ENCODE measurements at regions not wholly inside any gene's neighbourhood (a gene's known extent, or its start where the extent isn't known, plus 50 kb on each side); places are given as distances from the start of the nearest gene placed in this dataset.
"Not testable (repeated sequence)": the region's sequence is repeated elsewhere in the genome, so short reads cannot be mapped to it uniquely, and the experiment has no call there.

DNA sequence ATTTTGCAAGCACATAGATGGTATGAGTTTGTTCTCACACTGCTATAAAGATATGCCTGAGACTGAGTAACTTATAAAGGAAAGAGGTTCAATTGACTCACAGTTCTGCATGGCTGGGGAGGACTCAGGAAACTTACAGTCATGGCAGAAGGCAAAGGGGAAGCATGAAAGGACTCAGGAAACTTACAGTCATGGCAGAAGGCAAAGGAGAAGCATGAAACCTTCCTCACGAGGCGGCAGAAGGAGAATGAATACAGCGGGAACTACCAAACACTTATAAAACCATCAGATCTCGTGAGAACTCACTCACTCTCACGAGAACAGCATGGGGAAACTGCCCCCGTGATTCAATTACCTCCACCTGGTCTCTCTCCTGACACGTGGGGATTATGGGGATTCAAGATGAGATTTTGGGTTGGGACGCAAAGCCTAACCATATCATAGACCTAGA lies 101.9 kb upstream of the NCOR2 start:
- not testable (repeated sequence) for DNase-seq

GRCh38 chr12:124668602-124669001 lies 101.2 kb upstream of the NCOR2 start:
- no peak for DNase-seq

DNA sequence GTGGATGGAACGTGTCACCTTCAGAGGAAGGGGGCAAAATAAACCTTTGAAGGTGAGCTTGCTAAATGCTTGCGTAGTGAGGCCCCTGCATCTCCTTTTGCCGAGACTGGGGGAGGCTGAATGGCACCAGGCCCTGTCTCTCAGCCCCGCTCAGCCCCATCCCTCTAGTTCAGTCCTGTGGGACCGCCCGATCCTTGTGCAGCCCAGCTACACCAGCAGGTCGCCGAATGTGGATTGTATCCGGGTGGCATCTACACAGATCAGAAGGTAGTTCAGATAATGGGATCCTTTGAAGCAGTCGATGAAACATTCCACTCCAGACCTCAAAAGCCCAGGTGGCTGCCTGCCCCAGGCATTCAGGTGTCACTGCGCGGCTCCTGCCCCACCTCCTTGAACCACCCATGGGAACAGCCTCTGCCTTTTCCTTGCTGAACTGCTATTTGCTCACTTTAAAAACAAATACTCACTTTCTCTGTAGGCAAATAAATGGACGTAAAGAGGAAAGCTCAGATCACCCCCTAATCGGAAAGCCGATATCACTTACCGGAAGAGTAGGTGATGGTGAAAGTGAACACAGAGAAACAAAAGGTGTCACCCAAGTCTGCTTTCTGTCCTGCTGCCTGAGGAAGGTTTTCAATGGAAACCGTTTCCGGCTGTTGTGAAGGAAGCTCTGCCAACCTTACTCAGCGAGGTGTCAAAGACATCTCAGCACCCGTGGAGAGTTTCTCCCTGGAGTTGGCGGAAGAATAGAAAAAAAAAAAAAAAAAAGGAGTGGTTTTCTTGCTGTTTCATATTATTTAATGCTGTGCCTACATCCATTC lies 100.3 kb upstream of the NCOR2 start:
- DNase-seq, result no peak

DNA sequence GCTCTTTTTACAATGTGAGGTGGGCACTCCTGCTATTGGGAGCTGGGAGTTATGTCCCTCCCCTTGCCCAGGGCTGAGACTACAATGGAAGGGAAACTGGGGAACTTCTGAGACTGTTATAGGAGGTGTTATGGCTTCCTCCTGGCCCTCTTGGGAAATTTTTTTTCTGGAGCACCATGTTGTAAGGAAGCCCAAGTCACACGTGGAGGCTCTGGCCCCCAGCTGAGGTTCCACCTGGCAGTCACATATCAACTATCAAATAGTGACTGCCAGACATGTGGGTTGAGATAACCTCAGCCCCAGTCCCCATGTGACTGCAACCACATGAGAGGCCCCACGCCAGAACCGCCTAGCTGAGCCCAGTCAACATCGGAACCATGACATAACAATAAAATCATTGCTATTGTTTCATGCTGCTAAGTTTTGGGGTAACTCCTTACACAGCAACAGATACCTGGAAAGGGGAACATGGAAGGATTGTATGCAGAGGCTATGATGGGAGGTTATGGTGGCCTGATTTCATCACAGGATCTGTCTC lies 99.4 kb upstream of the NCOR2 start:
- no peak for DNase-seq

GRCh38 chr12:124665511-124665910 lies 98.1 kb upstream of the NCOR2 start:
- DNase-seq, result no peak

DNA sequence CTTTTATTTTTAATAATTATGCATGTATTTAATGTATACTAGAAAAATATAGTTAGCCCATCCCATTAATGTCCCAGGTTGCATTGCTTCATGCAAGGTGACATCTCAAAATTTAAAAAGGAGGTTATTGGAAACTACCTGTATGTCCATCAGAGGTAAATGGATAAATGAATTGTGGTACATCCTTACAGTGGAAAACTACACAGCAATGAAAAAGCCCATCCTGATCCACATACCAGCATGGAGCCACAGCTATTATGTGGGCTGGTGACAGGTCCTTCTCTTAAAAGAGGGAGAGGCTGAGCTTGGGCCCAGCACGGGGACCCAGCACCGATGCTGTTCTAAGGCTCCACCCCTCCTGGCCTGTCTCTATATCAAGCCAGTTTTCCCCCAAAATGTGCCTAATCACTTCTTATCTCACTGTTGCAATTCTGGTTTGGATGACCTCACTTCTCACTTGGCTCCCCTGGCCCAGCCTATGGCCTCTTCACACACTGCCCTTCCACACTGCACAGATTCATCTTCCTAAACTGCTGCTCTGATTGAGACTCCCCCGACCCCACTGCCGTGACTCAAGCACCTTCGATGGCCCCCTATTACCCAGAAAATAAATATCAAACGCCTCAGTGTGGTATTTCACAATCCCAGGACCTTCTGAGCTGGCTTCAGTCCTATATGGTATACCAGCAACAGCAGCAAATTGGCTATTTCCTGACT lies 97.1 kb upstream of the NCOR2 start:
- DNase-seq, result no peak

GRCh38 chr12:124663771-124664366 lies 96.5 kb upstream of the NCOR2 start:
- DNase-seq, result no peak

DNA sequence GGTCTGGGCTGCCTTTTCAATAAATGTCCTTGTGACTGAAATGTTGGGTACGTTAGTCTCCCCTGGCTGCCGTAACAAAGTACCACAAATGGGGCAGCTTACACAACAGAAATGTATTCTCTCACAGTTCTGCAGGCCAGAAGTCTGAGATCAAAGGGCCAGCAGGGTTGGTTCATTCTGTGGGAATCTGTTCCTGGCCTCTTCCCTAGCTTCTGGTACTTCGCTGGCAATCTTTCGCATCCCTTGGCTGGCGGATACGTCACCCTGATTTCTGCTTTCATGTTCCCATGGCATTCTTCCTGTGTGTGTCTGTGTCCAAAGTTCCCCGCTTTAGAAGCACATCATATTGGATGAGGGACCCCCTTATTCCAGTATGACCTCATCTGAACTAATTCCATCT lies 95.8 kb upstream of the NCOR2 start:
- no peak for DNase-seq

DNA sequence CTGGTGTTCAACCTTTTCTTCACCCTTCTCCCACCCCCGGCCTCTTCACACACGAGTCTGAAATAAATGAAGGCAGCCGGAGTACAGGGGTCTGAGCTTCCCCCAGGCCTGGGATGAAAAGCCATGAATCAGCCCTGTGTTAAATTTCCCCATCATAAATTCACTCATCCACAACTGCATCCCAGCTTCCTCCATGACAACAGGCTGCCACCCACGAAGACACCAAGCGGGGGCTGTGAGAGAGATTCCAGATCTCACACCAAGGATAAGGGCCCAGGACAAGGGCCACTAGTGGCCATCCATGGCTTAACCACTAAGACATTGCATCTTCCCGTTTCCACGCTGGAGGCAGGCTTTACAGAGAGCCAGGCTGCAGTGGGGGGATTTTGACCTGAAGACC lies 93.9 kb upstream of the NCOR2 start:
- no peak for DNase-seq

- DNase-seq, result no peak
These were observed 93.4 kb upstream of the NCOR2 start for GRCh38 chr12:124660851-124661250.

DNA sequence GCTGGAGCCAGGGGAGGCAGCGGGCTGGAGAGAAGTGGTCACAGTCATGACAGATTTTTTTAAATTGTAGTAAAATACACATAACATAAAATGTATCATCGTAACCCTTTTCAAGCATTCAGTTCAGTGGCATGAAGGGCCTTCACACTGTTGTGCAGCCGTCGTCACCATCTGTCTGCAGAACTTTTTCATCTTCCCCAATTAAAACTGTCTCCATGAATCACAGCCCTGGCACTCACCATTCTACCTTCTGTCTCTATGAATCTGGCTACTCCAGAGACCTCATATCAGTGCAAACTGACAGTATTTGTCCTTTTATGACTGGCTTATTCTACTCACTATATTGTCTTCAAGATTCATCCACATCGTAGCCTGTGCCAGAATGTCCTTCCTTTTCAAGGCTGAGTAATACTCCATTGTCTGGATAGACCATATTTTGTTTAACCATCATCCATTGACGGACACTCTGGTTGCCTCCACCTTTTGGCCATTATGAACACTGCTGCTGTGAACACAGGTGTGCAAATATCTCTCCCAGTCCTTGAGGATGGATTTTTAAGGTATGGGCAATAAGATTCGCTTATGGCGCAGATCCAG lies 91.5 kb upstream of the NCOR2 start:
- DNase-seq, result no peak

DNA sequence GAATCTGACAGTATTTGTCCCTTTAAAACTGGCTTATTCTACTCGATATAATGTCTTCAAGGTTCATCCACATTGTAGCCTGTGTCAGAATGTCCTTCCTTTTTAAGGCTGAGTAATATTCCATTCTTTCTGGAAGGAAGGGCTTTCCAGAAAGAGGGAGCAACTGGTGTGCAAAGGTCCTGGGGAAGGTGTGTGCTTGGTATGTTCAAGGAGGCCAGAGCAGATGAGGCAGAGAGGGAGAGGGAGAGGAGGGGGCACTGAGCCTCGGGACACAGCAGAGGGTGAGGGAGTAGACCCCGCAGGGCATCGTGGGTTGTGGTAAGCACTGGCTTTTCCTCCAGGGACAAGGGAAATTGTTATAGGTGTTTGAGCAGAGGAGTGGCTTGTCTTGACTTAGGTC lies 90.9 kb upstream of the NCOR2 start:
- no peak for DNase-seq

DNA sequence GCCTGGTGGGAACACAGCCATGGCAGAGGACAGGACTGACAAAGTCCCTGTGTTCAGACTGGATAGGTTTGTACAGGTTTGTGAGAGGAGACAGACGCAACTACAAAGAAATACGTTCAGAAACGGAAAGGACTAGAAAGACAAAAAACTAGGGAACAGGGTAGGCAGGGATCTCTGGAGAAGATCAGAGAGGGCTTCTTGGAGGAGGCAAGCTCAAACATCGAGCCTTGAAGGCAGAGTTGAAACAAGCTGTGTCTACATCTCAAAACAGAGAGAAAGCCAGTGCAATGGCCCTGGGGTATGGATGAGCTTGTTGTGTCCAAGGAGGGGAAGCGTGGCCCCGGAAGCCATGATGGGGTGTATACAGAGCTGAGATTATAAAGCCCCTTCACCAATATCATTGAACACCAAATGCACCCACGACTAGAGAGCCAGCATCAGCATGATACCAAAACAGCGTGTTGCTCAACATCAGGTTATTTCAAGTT lies 89.6 kb upstream of the NCOR2 start:
- no peak for DNase-seq

DNA sequence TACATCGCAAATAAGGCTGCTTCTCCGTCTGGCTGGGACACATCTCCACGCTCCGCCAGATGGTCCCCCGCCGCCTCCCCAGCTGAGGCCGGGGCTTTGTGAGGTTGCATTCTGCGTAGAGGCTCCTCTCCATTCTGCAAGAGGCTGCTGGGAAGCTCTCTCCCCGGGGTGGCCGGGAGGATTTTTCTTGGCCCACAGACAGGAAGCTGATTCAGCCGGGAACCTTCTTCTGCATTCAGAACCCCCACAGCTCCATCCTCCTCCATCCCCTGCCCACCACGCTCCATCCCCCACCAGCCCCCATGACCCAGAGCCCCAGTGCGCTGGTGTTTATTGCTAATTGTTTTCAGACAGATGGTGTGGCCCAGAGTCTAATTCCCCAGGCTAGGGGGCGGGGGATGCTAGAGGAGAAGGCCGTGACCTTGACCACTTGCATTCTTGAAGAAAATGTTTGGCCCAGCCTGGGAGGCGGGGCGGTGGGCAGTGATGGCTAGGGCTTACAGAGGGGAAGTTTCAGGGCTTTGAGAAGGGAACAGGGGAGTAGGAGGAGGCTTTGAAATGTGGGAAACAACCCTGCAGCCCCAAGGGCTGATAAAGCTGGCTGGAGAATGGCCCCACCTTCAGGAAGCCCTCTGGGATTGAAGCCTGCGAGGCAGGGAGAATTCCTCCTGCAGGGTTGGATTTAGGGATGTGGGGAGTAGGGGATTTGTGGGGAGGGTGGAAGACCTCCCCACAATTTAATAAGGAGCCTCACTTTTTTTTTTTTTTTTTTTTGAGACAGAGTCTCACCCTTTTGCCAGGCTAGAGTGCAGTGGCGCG lies 88.5 kb upstream of the NCOR2 start:
- no peak for DNase-seq

DNA sequence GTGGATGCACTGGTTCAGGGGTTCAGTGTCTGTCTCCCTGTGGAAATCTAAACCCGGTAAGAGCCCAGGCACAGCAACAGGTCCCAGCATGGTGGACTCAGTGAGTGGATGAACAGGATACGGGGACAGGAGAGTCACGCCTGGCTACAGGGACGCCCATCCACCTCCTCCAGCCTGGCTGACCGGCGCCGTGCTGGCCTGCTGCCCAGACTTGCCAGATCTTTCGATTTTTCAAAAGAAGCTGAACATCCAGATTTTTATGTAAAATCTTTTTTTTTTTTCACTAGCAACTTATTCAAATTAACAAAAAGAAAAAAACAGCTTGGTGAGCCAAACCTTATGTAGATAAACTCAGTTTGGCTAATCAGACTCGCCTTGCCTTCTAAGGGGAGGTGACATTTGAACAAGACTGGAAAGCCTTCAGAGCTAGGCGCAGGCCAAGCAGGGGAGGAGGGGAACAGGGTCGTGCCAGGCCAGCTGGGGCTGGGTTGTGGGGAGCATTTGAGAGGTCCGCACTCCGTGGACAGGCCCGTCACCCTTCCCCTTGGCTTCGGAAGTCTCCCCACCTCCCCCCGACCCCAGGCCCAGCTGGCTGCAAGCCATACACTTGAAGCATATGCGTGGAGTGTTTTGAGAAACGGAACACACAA lies 87.8 kb upstream of the NCOR2 start:
- no peak for DNase-seq

DNA sequence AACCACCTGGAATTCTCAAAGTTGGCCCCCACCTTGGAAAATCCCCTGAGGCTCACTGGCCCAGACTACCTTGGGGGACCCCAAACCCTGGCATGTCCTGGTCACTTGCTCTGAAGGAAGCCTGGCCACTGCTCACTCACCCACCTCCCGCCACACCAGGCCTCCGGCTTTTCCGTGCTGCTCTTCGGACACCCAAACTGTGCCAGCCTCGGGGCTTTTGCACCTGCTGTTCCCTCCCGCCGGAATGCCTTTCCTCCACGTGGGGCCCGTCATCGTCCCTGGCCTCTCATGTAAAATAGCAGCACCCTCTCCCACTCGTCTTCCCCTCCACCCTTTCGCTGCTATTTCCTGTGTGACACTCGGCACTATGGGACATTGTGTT lies 87.2 kb upstream of the NCOR2 start:
- DNase-seq, result no peak

DNA sequence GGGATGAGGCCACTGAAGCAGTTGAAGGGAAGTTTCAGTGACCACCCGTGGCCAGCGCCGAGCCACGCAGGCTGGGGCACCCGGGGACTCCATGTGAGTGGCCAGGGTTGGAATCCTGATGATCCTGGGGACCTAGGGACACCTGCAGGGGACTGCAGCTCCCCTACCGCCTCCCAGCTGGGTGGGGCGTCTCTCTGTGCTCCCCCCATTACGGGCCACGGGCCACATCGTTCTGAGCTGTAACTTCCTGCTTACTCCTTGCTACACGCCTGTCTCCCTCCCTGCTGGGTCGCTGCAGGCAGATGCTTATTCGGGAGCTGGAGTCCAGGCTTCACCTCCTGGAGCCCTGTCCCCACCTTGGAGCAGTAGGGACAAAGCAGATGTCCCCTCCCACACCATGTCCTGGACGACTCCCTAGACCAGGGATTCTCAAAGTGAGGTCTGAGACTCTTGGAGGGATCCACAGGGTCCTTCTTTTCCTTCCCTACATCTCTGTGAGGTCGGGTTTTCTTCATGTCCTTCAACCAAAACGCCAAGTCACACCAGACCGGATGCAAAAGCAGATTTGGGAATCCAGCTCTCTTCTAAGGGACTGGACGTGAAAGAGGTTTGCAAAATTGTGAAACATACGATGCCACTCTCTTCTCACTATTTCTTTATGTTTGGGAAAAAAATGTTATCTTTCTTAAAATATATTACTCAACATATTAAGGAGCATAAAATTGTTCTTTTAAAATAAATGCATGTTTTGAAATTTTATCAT lies 85.9 kb upstream of the NCOR2 start:
- no peak for DNase-seq

DNA sequence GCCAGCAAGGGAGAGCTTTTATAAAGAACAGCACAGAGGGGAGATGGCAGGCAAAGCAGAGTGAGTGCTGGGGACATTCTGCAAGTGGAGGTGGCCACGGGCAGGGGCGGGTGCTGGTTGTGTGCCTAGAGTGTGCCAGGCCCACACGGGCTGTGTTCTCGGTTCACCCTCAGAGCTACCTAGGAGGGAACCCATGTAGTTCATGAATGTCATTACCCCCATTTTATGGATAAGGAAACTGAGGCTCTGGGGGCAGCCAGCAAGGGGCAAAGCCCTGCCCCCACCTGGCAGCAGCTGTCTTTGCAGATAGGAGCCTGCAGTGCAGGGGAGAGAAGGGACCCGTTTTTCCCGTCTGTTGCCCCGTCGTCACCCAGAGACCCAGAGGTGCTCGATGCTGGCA lies 85.2 kb upstream of the NCOR2 start:
- DNase-seq, result no peak

DNA sequence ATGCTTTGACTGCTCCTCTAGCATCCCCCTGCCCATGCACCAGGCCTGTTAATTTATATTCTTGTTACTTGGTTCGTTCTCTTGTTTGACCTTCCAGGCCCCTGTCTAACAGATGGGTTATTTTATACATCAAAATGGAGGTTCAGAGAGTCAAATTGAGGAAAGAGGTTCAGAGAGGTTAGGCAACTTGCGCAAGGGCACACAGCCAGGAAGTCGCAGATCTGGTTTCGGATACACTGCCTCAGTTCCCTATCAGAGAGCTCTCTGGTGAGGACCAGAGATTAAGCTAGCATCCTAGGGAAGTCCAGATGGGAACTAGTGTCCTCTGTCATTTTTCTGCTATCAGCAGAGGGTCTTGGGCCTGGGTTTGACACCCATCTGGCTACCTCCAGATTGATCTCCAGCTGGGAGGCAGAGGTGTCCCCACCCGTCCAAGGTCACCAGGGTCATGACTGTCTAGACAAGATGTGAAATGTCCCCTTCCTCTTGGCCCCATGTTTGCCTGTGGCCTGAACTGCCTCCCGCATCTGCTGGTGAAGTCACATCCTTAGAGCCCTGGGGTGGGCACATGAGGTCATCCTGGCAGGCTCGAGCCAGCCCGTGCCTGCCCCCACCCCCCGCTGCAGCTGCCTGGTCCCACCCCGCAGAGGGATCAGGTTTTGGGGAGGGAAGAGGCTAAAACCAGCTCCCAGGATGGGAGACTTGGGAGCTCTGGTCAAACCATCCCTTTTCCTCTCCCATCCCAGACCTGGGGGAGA lies 84.3 kb upstream of the NCOR2 start:
- no peak for DNase-seq

DNA sequence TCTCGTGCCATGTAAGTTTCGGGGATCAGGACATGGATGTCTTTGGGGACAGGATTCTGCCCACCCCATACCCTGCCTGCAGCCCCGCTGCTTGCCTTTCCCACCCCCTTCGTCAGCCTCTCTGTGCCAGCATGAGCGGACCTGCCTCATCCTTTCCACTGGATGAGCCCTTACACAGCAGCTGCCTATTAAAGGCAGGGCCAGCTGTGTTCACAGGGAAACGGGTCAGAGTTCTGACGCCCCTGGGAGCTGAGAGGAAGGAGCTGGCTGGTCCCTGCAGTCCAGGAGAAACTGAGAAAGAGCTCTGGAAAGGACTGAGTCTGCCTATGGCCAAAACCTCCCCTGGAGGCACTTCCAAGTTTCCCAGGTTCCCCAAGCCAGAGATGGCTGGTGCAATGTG lies 83.5 kb upstream of the NCOR2 start:
- DNase-seq, result no peak

Data from stimulated activated CD4-positive, alpha-beta T cell treated with anti-CD3 and anti-CD28 coated beads, Interleukin-2, amount 100 ng/mL, for 24 hours (primary cell).